Testis (tissue), 2 donors: ENCODE measurements at regions not wholly inside any gene's neighbourhood (a gene's known extent, or its start where the extent isn't known, plus 50 kb on each side); places are given as distances from the start of the nearest gene placed in this dataset.

ENCODE experiments used
- CTCF ChIP-seq, 3 experiments: fragments of 450-650 bp in 2 of 3; fragments of 200-600 bp in 1 of 3; sonication (generic) in 1 of 3; IDR thresholded peaks; one replicate each; pipeline ENCODE4 v1.5.1; 2016 to 2019; ENCODE audit warnings: antibody characterized with exemption in 3 of 3, mild to moderate bottlenecking in 2 of 3, moderate library complexity in 1 of 3
- POLR2A ChIP-seq: fragments of 450-650 bp; IDR thresholded peaks from one replicate; pipeline ENCODE4 v1.6.1; 2017; ENCODE audit warnings: antibody characterized with exemption, mild to moderate bottlenecking, moderate library complexity

DNA sequence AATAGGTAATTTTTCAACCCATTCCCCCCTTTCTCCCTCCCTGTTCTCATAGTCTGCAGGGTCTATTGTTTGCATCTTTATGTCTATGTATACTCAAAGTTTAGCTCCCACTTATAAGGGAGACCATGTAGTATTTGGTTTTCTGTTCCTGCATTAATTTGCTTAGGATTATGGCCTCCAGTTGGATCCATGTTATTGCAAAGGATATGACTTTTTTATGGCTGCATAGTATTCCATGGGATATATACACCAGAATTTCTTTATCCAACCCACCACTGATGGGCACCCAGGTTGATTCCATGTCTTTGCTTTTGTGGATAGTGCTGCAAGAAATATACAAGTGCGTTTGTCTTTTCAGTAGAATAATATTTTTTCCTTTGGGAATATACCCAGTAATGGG, 761.6 kb upstream of the GRAMD2B start:
- TF ChIP-seq CTCF (IDR thresholded peaks at IDR 0.05) = no peak
- no peak for TF ChIP-seq POLR2A
